HCT116 (cell line): ENCODE measurements at regions not wholly inside any gene's neighbourhood (a gene's known extent, or its start where the extent isn't known, plus 50 kb on each side); places are given as distances from the start of the nearest gene placed in this dataset.

Source experiments
- ATAC-seq: fragments of 200-7000 bp; cut with Tn5 transposase; 2 replicates; pipeline ENCODE4 v1.9.1; 2020; ENCODE audit warnings: mild to moderate bottlenecking, moderate library complexity
- BruUV-seq: library from RNA; stranded (reverse); fragments of 400-500 nt; replicated peaks from 2 replicates; lab custom pipeline; 2021; lab: Mats Ljungman, UMichigan
- CTCF ChIA-PET: fragments of 300-600 bp; sonication (Branson Sonifier 250); formaldehyde crosslinking; loops from one replicate; lab custom pipeline; 2021; ENCODE audit warnings: antibody characterized with exemption; lab: Charles Lee
- POLR2A ChIA-PET: fragments of 300-600, 350-600 bp; sonication (Branson Sonifier 250); formaldehyde crosslinking; loops from one replicate; lab custom pipeline; 2021; ENCODE audit warnings: antibody characterized with exemption; lab: Charles Lee
- RAD21 ChIA-PET, 2 experiments: fragments of 300-600 bp; sonication (Branson Sonifier 250); formaldehyde crosslinking; loops; one replicate each; lab custom pipeline; 2023; ENCODE audit warnings: low total read pairs in 2 of 2; ENCODE audit not compliant: uncharacterized antibody in 2 of 2, unreplicated experiment in 2 of 2, low non-redundant PET in 1 of 2; lab: Charles Lee
- DNase-seq: peaks from one replicate; pipeline ENCODE4 v3.0.0-alpha.2; 2010; ENCODE audit warnings: low read depth, low spot score
- H2AFZ ChIP-seq: fragments of 200-600 bp; shearing (Covaris generic), sonication (generic); 2 replicates; pipeline ENCODE4 v1.6.1; 2017; ENCODE audit warnings: low read depth, mixed run types, mixed read lengths, antibody characterized with exemption, low read length; ENCODE audit not compliant: poor library complexity, severe bottlenecking
- H3K27ac ChIP-seq: 2 replicates; pipeline ENCODE4 v1.5.1; 2012; ENCODE audit warnings: low read depth, low read length
- H3K27me3 ChIP-seq: fragments of 200-600 bp; sonication (generic); 2 replicates; pipeline ENCODE4 v1.6.1; 2016; ENCODE audit warnings: mixed run types, low read length, mixed read lengths; ENCODE audit not compliant: insufficient read depth
- H3K36me3 ChIP-seq, 2 experiments: fragments of 200-500 bp in 1 of 2; fragments of 200-600 bp in 1 of 2; sonication (Bioruptor generic) in 1 of 2; sonication (generic) in 1 of 2; 2 replicates each; pipeline versions ENCODE4 v1.5.1 to v1.6.1; 2014 to 2016; ENCODE audit warnings: low read length in 2 of 2, inconsistent platforms in 1 of 2, mixed read lengths in 1 of 2, mixed run types in 1 of 2; ENCODE audit not compliant: insufficient read depth in 2 of 2, control insufficient read depth in 1 of 2
- H3K4me1 ChIP-seq, 2 experiments: fragments of 200-600 bp in 1 of 2; sonication (generic) in 1 of 2; 2 replicates each; pipeline versions ENCODE4 v1.5.1 to v1.6.1; 2012 to 2017; ENCODE audit warnings: low read length in 2 of 2, inconsistent platforms in 1 of 2, mild to moderate bottlenecking in 1 of 2, mixed read lengths in 1 of 2, mixed run types in 1 of 2, moderate library complexity in 1 of 2; ENCODE audit not compliant: insufficient read depth in 2 of 2, control insufficient read depth in 1 of 2
- H3K4me2 ChIP-seq: fragments of 200-600 bp; sonication (generic); 2 replicates; pipeline ENCODE4 v1.6.1; 2017; ENCODE audit warnings: mixed run types, low read length, mixed read lengths
- H3K4me3 ChIP-seq, 2 experiments: fragments of 200-600 bp in 1 of 2; sonication (generic) in 1 of 2; replicated peaks in 1 of 2; 2 replicates each; pipeline ENCODE4 v1.5.1; 2011 to 2016; ENCODE audit warnings: low read length in 2 of 2, control low read depth in 1 of 2, low read depth in 1 of 2, mild to moderate bottlenecking in 1 of 2, mixed read lengths in 1 of 2, mixed run types in 1 of 2
- H3K79me2 ChIP-seq: fragments of 200-600 bp; sonication (generic); 2 replicates; pipeline ENCODE4 v1.6.1; 2017; ENCODE audit warnings: mild to moderate bottlenecking, mixed run types, low read length, moderate library complexity, mixed read lengths; ENCODE audit not compliant: insufficient read depth
- H3K9ac ChIP-seq: fragments of 200-600 bp; sonication (generic); 2 replicates; pipeline ENCODE4 v1.6.1; 2016; ENCODE audit warnings: low read length, mixed read lengths
- H3K9me2 ChIP-seq: fragments of 200-600 bp; sonication (generic), shearing (Covaris generic); 2 replicates; pipeline ENCODE4 v1.6.1; 2017; ENCODE audit warnings: mixed run types, mild to moderate bottlenecking, moderate library complexity; ENCODE audit not compliant: insufficient read depth
- H3K9me3 ChIP-seq, 2 experiments: fragments of 200-500 bp in 1 of 2; fragments of 200-600 bp in 1 of 2; sonication (Bioruptor generic) in 1 of 2; sonication (generic) in 1 of 2; 2 replicates each; pipeline ENCODE4 v1.6.1; 2014 to 2017; ENCODE audit warnings: low read length in 2 of 2, mixed read lengths in 2 of 2, inconsistent platforms in 1 of 2, low read depth in 1 of 2, mild to moderate bottlenecking in 1 of 2, mixed run types in 1 of 2, moderate library complexity in 1 of 2; ENCODE audit not compliant: control insufficient read depth in 1 of 2, insufficient read depth in 1 of 2
- H4K20me1 ChIP-seq: fragments of 200-600 bp; sonication (generic), shearing (Covaris generic); 2 replicates; pipeline ENCODE4 v1.6.1; 2017; ENCODE audit warnings: mixed run types, mild to moderate bottlenecking, moderate library complexity; ENCODE audit not compliant: insufficient read depth
- CEBPB ChIP-seq: IDR thresholded peaks from 2 replicates; pipeline ENCODE4 v1.6.1; 2012; ENCODE audit warnings: low read depth
- EGR1 ChIP-seq: IDR thresholded peaks from 2 replicates; pipeline ENCODE4 v1.6.1; 2012; ENCODE audit warnings: low read depth
- JUND ChIP-seq: IDR thresholded peaks from 2 replicates; pipeline ENCODE4 v1.6.1; 2012
- POLR2AphosphoS5 ChIP-seq: IDR thresholded peaks from 2 replicates; pipeline ENCODE4 v1.6.1; 2011; ENCODE audit warnings: mild to moderate bottlenecking, low read depth, low read length, moderate library complexity
- RAD21 ChIP-seq: IDR thresholded peaks from 2 replicates; pipeline ENCODE4 v1.6.1; 2012; ENCODE audit warnings: low read depth, mild to moderate bottlenecking
- SIN3A ChIP-seq: IDR thresholded peaks from 2 replicates; pipeline ENCODE4 v1.6.1; 2012; ENCODE audit warnings: low read depth
- SP1 ChIP-seq: IDR thresholded peaks from 2 replicates; pipeline ENCODE4 v1.6.1; 2012; ENCODE audit warnings: low read depth
- YY1 ChIP-seq: IDR thresholded peaks from 2 replicates; pipeline ENCODE4 v1.6.1; 2011; ENCODE audit warnings: low read length, low read depth, moderate library complexity, mild to moderate bottlenecking; ENCODE audit not compliant: insufficient replicate concordance; ENCODE audit errors: extremely low read depth
- intact Hi-C: fragments of 100-400 bp; cut with micrococcal nuclease; formaldehyde crosslinking; loops from 2 replicates; pipeline ENCODE4 v1.10.0; 2022
- TF ChIP-seq, protein P1 (sequence below): IDR thresholded peaks from 2 replicates; pipeline ENCODE4 v1.6.1; 2011; ENCODE audit warnings: mild to moderate bottlenecking, low read length, moderate library complexity; ENCODE audit not compliant: insufficient replicate concordance; ENCODE audit errors: extremely low read depth
- TF ChIP-seq, protein P2 (sequence below): IDR thresholded peaks from 2 replicates; pipeline ENCODE4 v1.6.1; 2012
- TF ChIP-seq, protein P3 (sequence below): IDR thresholded peaks from 2 replicates; pipeline ENCODE4 v1.6.1; 2012; ENCODE audit warnings: low read depth

DNA sequence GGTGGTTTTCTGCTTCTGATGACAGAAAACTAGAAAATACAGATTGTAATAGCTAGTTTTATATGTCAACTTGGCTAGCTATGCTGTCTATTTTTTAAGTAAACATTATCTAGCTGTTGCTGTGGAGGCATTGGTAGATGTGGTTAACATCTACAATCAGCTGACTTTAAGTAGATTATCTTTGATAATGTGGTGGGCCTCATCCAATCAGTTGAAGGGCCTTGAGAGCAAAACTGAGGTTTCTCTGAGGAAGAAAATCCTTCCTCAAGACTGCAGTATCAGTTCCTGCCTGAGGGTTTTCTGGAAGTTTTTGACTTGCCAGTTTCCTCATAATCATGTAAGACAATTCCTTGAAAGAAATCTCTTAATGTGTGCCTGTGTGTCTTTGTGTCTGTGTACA, 75.9 kb upstream of the SPHKAP start:
- intact Hi-C loops = no loop called here
- no peak overlapping the region for H3K4me2 ChIP-seq
- DNase-seq (no peak), ATAC-seq (no peak)
- H4K20me1 ChIP-seq = no peaks in the 10 kb centered on the region
- no peaks in the 10 kb centered on the region for H3K79me2 ChIP-seq
- no peaks in the 10 kb centered on the region for H3K4me1 ChIP-seq
- BruUV-seq = no TSS peak
- H2AFZ ChIP-seq = no peak overlapping the region
- H3K9me3 ChIP-seq = no peaks in the 10 kb centered on the region
- ChIA-PET POLR2A (no interaction called here), CTCF (no interaction called here), RAD21 (no interaction called here)
- TF ChIP-seq SIN3A (no peak), YY1 (no peak), EGR1 (no peak), CEBPB (no peak), JUND (no peak), SP1 (no peak), POLR2AphosphoS5 (no peak), RAD21 (no peak)
- TF ChIP-seq, protein P1, sequence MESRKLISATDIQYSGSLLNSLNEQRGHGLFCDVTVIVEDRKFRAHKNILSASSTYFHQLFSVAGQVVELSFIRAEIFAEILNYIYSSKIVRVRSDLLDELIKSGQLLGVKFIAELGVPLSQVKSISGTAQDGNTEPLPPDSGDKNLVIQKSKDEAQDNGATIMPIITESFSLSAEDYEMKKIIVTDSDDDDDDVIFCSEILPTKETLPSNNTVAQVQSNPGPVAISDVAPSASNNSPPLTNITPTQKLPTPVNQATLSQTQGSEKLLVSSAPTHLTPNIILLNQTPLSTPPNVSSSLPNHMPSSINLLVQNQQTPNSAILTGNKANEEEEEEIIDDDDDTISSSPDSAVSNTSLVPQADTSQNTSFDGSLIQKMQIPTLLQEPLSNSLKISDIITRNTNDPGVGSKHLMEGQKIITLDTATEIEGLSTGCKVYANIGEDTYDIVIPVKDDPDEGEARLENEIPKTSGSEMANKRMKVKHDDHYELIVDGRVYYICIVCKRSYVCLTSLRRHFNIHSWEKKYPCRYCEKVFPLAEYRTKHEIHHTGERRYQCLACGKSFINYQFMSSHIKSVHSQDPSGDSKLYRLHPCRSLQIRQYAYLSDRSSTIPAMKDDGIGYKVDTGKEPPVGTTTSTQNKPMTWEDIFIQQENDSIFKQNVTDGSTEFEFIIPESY = no peak
- TF ChIP-seq, protein P2, sequence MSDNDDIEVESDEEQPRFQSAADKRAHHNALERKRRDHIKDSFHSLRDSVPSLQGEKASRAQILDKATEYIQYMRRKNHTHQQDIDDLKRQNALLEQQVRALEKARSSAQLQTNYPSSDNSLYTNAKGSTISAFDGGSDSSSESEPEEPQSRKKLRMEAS = no peak
- TF ChIP-seq, protein P3, sequence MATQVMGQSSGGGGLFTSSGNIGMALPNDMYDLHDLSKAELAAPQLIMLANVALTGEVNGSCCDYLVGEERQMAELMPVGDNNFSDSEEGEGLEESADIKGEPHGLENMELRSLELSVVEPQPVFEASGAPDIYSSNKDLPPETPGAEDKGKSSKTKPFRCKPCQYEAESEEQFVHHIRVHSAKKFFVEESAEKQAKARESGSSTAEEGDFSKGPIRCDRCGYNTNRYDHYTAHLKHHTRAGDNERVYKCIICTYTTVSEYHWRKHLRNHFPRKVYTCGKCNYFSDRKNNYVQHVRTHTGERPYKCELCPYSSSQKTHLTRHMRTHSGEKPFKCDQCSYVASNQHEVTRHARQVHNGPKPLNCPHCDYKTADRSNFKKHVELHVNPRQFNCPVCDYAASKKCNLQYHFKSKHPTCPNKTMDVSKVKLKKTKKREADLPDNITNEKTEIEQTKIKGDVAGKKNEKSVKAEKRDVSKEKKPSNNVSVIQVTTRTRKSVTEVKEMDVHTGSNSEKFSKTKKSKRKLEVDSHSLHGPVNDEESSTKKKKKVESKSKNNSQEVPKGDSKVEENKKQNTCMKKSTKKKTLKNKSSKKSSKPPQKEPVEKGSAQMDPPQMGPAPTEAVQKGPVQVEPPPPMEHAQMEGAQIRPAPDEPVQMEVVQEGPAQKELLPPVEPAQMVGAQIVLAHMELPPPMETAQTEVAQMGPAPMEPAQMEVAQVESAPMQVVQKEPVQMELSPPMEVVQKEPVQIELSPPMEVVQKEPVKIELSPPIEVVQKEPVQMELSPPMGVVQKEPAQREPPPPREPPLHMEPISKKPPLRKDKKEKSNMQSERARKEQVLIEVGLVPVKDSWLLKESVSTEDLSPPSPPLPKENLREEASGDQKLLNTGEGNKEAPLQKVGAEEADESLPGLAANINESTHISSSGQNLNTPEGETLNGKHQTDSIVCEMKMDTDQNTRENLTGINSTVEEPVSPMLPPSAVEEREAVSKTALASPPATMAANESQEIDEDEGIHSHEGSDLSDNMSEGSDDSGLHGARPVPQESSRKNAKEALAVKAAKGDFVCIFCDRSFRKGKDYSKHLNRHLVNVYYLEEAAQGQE = no peak
- no peak overlapping the region for H3K9ac ChIP-seq
- H3K27ac ChIP-seq = no peak overlapping the region
- no peaks in the 10 kb centered on the region for H3K9me2 ChIP-seq
- no peaks in the 10 kb centered on the region for H3K27me3 ChIP-seq
- H3K36me3 ChIP-seq = no peaks in the 10 kb centered on the region
- no peak overlapping the region for H3K4me3 ChIP-seq
